ENCODE measurements at regions not wholly inside any gene's neighbourhood (a gene's known extent, or its start where the extent isn't known, plus 50 kb on each side); places are given as distances from the start of the nearest gene placed in this dataset.
"Not testable (repeated sequence)": the region's sequence is repeated elsewhere in the genome, so short reads cannot be mapped to it uniquely, and the experiment has no call there.

GRCh38 chr11:34783816-34784317 lies 132.3 kb downstream of the APIP start:
- no peak for DNase-seq
- Histone ChIP-seq H3K9me3 (replicated peaks in 1 of 3) (no peaks in the 10 kb centered on the region), H3K4me3 (no peak overlapping the region), H3K36me3 (replicated peaks in 1 of 2) (no peaks in the 10 kb centered on the region), H3K27ac (no peak overlapping the region), H3K4me1 (replicated peaks in 1 of 2) (no peaks in the 10 kb centered on the region), H3K27me3 (no peaks in the 10 kb centered on the region)
- 85 to 93% (median 88%) methylated on average over 3 of the region's 3 CpGs for WGBS, 4 donors
- intact Hi-C loops (cut with DNase I): no loop called here
- no peak for TF ChIP-seq CTCF (IDR thresholded peaks at IDR 0.05)
- TF ChIP-seq POLR2A (IDR thresholded peaks at IDR 0.05): no peak

GRCh38 chr11:34781826-34782225 lies 134.4 kb downstream of the APIP start:
- H3K27ac ChIP-seq; intact Hi-C loops (cut with DNase I); DNase-seq; H3K27me3 ChIP-seq; H3K4me1 ChIP-seq (replicated peaks in 1 of 2); H3K4me3 ChIP-seq; H3K9me3 ChIP-seq (replicated peaks in 1 of 3); H3K36me3 ChIP-seq (replicated peaks in 1 of 2): not testable (repeated sequence)

- intact Hi-C loops (cut with DNase I): no loop called here
- H3K36me3 ChIP-seq (replicated peaks in 1 of 2): no peaks in the 10 kb centered on the region
- H3K4me1 ChIP-seq (replicated peaks in 1 of 2): no peaks in the 10 kb centered on the region
- no peak for TF ChIP-seq CTCF (IDR thresholded peaks at IDR 0.05)
- TF ChIP-seq POLR2A (IDR thresholded peaks at IDR 0.05): no peak
- no peak overlapping the region for H3K27ac ChIP-seq
- no peak overlapping the region for H3K4me3 ChIP-seq
- H3K27me3 ChIP-seq: no peaks in the 10 kb centered on the region
- H3K9me3 ChIP-seq (replicated peaks in 1 of 3): no peaks in the 10 kb centered on the region
- WGBS, 4 donors: 58 to 73% (median 72%) methylated on average over 4 of the region's 4 CpGs
- peak in 2 of 7 donors; percentile 17 to 47 for DNase-seq
Measured at GRCh38 chr11:34775417-34775888, 140.7 kb downstream of the APIP start.

- no peak overlapping the region for H3K27ac ChIP-seq
- intact Hi-C loops (cut with DNase I): no loop called here
- TF ChIP-seq CTCF (IDR thresholded peaks at IDR 0.05): no peak
- no peak for TF ChIP-seq POLR2A (IDR thresholded peaks at IDR 0.05)
- no peak overlapping the region for H3K4me3 ChIP-seq
- H3K36me3 ChIP-seq (replicated peaks in 1 of 2): no peaks in the 10 kb centered on the region
- H3K4me1 ChIP-seq (replicated peaks in 1 of 2): no peaks in the 10 kb centered on the region
- 53 to 66% (median 59%) methylated on average over 2 of the region's 2 CpGs for WGBS, 4 donors
- no peaks in the 10 kb centered on the region for H3K27me3 ChIP-seq
- no peaks in the 10 kb centered on the region for H3K9me3 ChIP-seq (replicated peaks in 1 of 3)
- no peak for DNase-seq
Measured at GRCh38 chr11:34774604-34775003, 141.6 kb downstream of the APIP start.

GRCh38 chr11:34773826-34774225 lies 142.4 kb downstream of the APIP start:
- no peak overlapping the region for H3K27ac ChIP-seq
- TF ChIP-seq CTCF (IDR thresholded peaks at IDR 0.05) (no peak), POLR2A (IDR thresholded peaks at IDR 0.05) (no peak)
- no peaks in the 10 kb centered on the region for H3K36me3 ChIP-seq (replicated peaks in 1 of 2)
- no peak for DNase-seq
- H3K27me3 ChIP-seq: no peaks in the 10 kb centered on the region
- no peaks in the 10 kb centered on the region for H3K4me1 ChIP-seq (replicated peaks in 1 of 2)
- intact Hi-C loops (cut with DNase I): no loop called here
- no peaks in the 10 kb centered on the region for H3K9me3 ChIP-seq (replicated peaks in 1 of 3)
- WGBS, 4 donors: 11 to 27% (median 21%) methylated on average over 1 of the region's 1 CpG
- H3K4me3 ChIP-seq: no peak overlapping the region

All from adrenal gland (tissue), 9 donors.